C4-2B (cell line): ENCODE measurements at regions not wholly inside any gene's neighbourhood (a gene's known extent, or its start where the extent isn't known, plus 50 kb on each side); places are given as distances from the start of the nearest gene placed in this dataset.

Experiments used
- CTCF ChIP-seq: fragments of 450-650 bp; conservative IDR thresholded peaks from 2 replicates; pipeline ENCODE4 v1.5.1; 2017; ENCODE audit warnings: mild to moderate bottlenecking
- ZFX ChIP-seq: fragments of 450-650 bp; IDR thresholded peaks from 2 replicates; pipeline ENCODE4 v1.6.1; 2017

- no peak for TF ChIP-seq CTCF
- TF ChIP-seq ZFX: no peak
Observed at GRCh38 chr7:16135658-16136057, 285.7 kb downstream of the CRPPA start.
